Neural cell (in vitro differentiated cells): ENCODE measurements at regions not wholly inside any gene's neighbourhood (a gene's known extent, or its start where the extent isn't known, plus 50 kb on each side); places are given as distances from the start of the nearest gene placed in this dataset.

Experiments
- H2AFZ ChIP-seq: fragments of 200-600, 300-800 bp; sonication (generic), shearing (Covaris generic); 2 replicates; pipeline ENCODE4 v1.6.0; 2014; ENCODE audit warnings: low read depth, mild to moderate bottlenecking, antibody characterized with exemption, low read length, moderate library complexity
- H3F3A ChIP-seq: fragments of 200-600 bp; shearing (Covaris generic); 2 replicates; pipeline ENCODE4 v1.6.1; 2016; ENCODE audit warnings: mild to moderate bottlenecking, moderate library complexity, mixed read lengths, antibody characterized with exemption, low read length; ENCODE audit not compliant: insufficient read depth, poor library complexity, severe bottlenecking
- H3K27ac ChIP-seq: fragments of 200-600, 300-800 bp; sonication (generic), shearing (Covaris generic); 2 replicates; pipeline ENCODE4 v1.5.1; 2014; ENCODE audit warnings: mild to moderate bottlenecking, low read length, moderate library complexity
- H3K27me3 ChIP-seq: fragments of 300-800, 200-600 bp; sonication (generic), shearing (Covaris generic); 2 replicates; pipeline ENCODE4 v1.6.0; 2014; ENCODE audit warnings: mild to moderate bottlenecking, low read depth, low read length, moderate library complexity; ENCODE audit not compliant: insufficient read depth
- H3K36me3 ChIP-seq: fragments of 300-800, 200-600 bp; sonication (generic), shearing (Covaris generic); 2 replicates; pipeline ENCODE4 v1.5.1; 2014; ENCODE audit warnings: mild to moderate bottlenecking, antibody characterized with exemption, low read length, moderate library complexity; ENCODE audit not compliant: insufficient read depth
- H3K4me2 ChIP-seq: fragments of 300-800, 200-600 bp; sonication (generic), shearing (Covaris generic); 2 replicates; pipeline ENCODE4 v1.6.0; 2014; ENCODE audit warnings: mild to moderate bottlenecking, low read length
- H3K4me3 ChIP-seq: fragments of 300-800, 200-600 bp; sonication (generic), shearing (Covaris generic); 2 replicates; pipeline ENCODE4 v1.5.1; 2014; ENCODE audit warnings: mild to moderate bottlenecking, low read length, moderate library complexity
- H3K79me2 ChIP-seq: fragments of 200-600 bp; shearing (Covaris generic); replicated peaks from 2 replicates; pipeline ENCODE4 v1.6.0; 2014; ENCODE audit warnings: mild to moderate bottlenecking, low read length, moderate library complexity; ENCODE audit not compliant: insufficient read depth
- H3K9ac ChIP-seq: fragments of 300-800, 200-600 bp; sonication (generic), shearing (Covaris generic); 2 replicates; pipeline ENCODE4 v1.6.1; 2016; ENCODE audit warnings: mild to moderate bottlenecking, low read length, mixed read lengths
- H3K9me2 ChIP-seq: fragments of 200-600 bp; shearing (Covaris generic); 2 replicates; pipeline ENCODE4 v1.6.1; 2016; ENCODE audit warnings: mild to moderate bottlenecking, low read length, mixed read lengths; ENCODE audit not compliant: insufficient read depth
- H3K9me3 ChIP-seq: fragments of 200-600, 300-800 bp; sonication (generic), shearing (Covaris generic); 2 replicates; pipeline ENCODE4 v1.6.1; 2016; ENCODE audit warnings: mild to moderate bottlenecking, mixed run types, low read length, moderate library complexity, mixed read lengths
- H4K20me1 ChIP-seq: fragments of 200-600 bp; shearing (Covaris generic); 2 replicates; pipeline ENCODE4 v1.6.1; 2016; ENCODE audit warnings: mild to moderate bottlenecking, mixed run types; ENCODE audit not compliant: insufficient read depth
- EP300 ChIP-seq: fragments of 450-650 bp; conservative IDR thresholded peaks from 2 replicates; pipeline ENCODE4 v1.6.1; 2014; ENCODE audit warnings: antibody characterized with exemption, mild to moderate bottlenecking, moderate library complexity; ENCODE audit not compliant: poor library complexity, severe bottlenecking
- EZH2 ChIP-seq: fragments of 200-600, 300-800 bp; shearing (Covaris generic), sonication (generic); IDR thresholded peaks from 2 replicates; pipeline ENCODE4 v1.6.1; 2014; ENCODE audit warnings: antibody characterized with exemption, low read length, borderline replicate concordance, mild to moderate bottlenecking; ENCODE audit not compliant: insufficient read depth, poor library complexity, severe bottlenecking
- MXI1 ChIP-seq: fragments of 450-650 bp; conservative IDR thresholded peaks from 2 replicates; pipeline ENCODE4 v1.6.1; 2014; ENCODE audit warnings: antibody characterized with exemption, mild to moderate bottlenecking; ENCODE audit not compliant: poor library complexity, severe bottlenecking
- POLR2AphosphoS5 ChIP-seq: IDR thresholded peaks from 2 replicates; pipeline ENCODE4 v1.6.1; 2012
- RAD21 ChIP-seq: fragments of 450-650 bp; conservative IDR thresholded peaks from 2 replicates; pipeline ENCODE4 v1.6.1; 2014; ENCODE audit warnings: antibody characterized with exemption, mild to moderate bottlenecking, moderate library complexity
- SMC3 ChIP-seq: fragments of 450-650 bp; conservative IDR thresholded peaks from 2 replicates; pipeline ENCODE4 v1.6.1; 2014; ENCODE audit warnings: antibody characterized with exemption, mild to moderate bottlenecking, moderate library complexity; ENCODE audit not compliant: poor library complexity
- TAF1 ChIP-seq: IDR thresholded peaks from 2 replicates; pipeline ENCODE4 v1.6.1; 2012; ENCODE audit warnings: low read depth
- TF ChIP-seq, protein P1 (sequence below): fragments of 450-650 bp; IDR thresholded peaks from 2 replicates; pipeline ENCODE4 v1.5.1; 2014; ENCODE audit warnings: antibody characterized with exemption, mild to moderate bottlenecking, moderate library complexity; ENCODE audit not compliant: poor library complexity, severe bottlenecking
- TF ChIP-seq, protein P2 (sequence below): IDR thresholded peaks from 2 replicates; pipeline ENCODE4 v1.6.1; 2012; ENCODE audit warnings: borderline replicate concordance

DNA sequence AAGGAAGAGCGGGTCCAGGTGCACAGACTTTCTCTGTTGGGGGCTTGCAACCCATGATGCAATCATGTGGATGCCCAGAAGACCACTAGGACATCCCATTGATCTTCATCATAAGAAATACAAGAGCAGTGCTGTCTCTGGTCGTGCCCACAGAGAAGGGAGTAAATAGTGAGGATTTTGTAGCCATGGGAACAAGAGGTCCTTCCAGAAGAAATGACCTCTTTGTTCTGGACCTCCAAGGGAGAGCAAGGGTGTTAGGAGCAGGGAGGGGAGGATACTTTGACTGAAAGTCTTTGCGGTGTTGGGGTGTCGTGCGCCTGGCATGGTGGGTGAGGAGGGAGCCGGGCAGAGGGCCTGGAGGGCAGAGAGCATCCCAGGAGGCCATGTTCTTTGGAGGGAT is 55.0 kb upstream of the EN2 start:
- TF ChIP-seq, protein P1, sequence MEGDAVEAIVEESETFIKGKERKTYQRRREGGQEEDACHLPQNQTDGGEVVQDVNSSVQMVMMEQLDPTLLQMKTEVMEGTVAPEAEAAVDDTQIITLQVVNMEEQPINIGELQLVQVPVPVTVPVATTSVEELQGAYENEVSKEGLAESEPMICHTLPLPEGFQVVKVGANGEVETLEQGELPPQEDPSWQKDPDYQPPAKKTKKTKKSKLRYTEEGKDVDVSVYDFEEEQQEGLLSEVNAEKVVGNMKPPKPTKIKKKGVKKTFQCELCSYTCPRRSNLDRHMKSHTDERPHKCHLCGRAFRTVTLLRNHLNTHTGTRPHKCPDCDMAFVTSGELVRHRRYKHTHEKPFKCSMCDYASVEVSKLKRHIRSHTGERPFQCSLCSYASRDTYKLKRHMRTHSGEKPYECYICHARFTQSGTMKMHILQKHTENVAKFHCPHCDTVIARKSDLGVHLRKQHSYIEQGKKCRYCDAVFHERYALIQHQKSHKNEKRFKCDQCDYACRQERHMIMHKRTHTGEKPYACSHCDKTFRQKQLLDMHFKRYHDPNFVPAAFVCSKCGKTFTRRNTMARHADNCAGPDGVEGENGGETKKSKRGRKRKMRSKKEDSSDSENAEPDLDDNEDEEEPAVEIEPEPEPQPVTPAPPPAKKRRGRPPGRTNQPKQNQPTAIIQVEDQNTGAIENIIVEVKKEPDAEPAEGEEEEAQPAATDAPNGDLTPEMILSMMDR, result no peak
- TF ChIP-seq POLR2AphosphoS5 (no peak), SMC3 (no peak), TAF1 (no peak), EZH2 (no peak), MXI1 (no peak), EP300 (no peak), RAD21 (no peak)
- TF ChIP-seq, protein P2, sequence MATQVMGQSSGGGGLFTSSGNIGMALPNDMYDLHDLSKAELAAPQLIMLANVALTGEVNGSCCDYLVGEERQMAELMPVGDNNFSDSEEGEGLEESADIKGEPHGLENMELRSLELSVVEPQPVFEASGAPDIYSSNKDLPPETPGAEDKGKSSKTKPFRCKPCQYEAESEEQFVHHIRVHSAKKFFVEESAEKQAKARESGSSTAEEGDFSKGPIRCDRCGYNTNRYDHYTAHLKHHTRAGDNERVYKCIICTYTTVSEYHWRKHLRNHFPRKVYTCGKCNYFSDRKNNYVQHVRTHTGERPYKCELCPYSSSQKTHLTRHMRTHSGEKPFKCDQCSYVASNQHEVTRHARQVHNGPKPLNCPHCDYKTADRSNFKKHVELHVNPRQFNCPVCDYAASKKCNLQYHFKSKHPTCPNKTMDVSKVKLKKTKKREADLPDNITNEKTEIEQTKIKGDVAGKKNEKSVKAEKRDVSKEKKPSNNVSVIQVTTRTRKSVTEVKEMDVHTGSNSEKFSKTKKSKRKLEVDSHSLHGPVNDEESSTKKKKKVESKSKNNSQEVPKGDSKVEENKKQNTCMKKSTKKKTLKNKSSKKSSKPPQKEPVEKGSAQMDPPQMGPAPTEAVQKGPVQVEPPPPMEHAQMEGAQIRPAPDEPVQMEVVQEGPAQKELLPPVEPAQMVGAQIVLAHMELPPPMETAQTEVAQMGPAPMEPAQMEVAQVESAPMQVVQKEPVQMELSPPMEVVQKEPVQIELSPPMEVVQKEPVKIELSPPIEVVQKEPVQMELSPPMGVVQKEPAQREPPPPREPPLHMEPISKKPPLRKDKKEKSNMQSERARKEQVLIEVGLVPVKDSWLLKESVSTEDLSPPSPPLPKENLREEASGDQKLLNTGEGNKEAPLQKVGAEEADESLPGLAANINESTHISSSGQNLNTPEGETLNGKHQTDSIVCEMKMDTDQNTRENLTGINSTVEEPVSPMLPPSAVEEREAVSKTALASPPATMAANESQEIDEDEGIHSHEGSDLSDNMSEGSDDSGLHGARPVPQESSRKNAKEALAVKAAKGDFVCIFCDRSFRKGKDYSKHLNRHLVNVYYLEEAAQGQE, result no peak
- no peak overlapping the region for H3K27ac ChIP-seq
- H2AFZ ChIP-seq, result no peak overlapping the region

DNA sequence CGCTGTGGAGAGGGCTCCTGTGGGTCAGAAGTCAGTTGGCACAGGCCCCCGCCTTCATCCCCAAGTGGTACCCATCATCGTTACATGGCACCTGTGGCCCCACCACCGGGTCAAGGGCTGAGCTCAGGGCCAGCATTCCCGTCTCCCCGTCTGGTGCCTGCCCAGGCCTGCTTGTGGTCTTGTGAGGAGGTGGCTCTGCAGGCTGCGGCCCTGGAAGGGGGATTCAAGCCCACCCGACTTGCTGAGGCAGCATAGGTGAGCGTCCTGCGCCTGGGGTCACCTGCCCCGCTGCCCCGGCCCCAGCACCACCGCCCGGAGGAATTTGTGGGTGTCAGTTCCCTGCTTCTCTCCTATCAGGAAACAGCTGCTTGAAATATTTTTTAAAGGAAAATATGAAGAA is 53.0 kb upstream of the EN2 start:
- no peak overlapping the region for H3K4me3 ChIP-seq
- TF ChIP-seq EP300 (no peak), EZH2 (no peak), TAF1 (no peak), SMC3 (no peak), RAD21 (no peak)
- TF ChIP-seq, protein P1, result no peak
- TF ChIP-seq, protein P2, result no peak
- H3F3A ChIP-seq, result no peaks in the 10 kb centered on the region
- no peak overlapping the region for H3K9ac ChIP-seq
- no peak overlapping the region for H3K27ac ChIP-seq
- no peaks in the 10 kb centered on the region for H4K20me1 ChIP-seq
- no peak overlapping the region for H3K4me2 ChIP-seq
- H3K27me3 ChIP-seq, result no peaks in the 10 kb centered on the region
- no peaks in the 10 kb centered on the region for H3K36me3 ChIP-seq
- peaks cover 4% of the 10 kb centered on the region for H3K9me3 ChIP-seq
- H3K9me2 ChIP-seq, result no peaks in the 10 kb centered on the region
- no peak overlapping the region for H2AFZ ChIP-seq
- no peaks in the 10 kb centered on the region for H3K79me2 ChIP-seq

More for the DNA sequence above, 55.0 kb upstream of the EN2 start:
- Histone ChIP-seq H3K79me2 (no peaks in the 10 kb centered on the region), H3K27me3 (no peaks in the 10 kb centered on the region), H3K9ac (no peak overlapping the region), H3K4me3 (no peak overlapping the region), H3K36me3 (no peaks in the 10 kb centered on the region), H3F3A (no peaks in the 10 kb centered on the region), H3K4me2 (no peak overlapping the region), H4K20me1 (no peaks in the 10 kb centered on the region), H3K9me2 (no peaks in the 10 kb centered on the region), H3K9me3 (peaks cover 4% of the 10 kb centered on the region)
